Lung (tissue), 11 donors: ENCODE measurements at regions not wholly inside any gene's neighbourhood (a gene's known extent, or its start where the extent isn't known, plus 50 kb on each side); places are given as distances from the start of the nearest gene placed in this dataset.

Experiments
- ATAC-seq: fragments of 200-7000 bp; cut with Tn5 transposase; one replicate; pipeline ENCODE4 v1.9.1; 2020; ENCODE audit warnings: moderate number of reproducible peaks; ENCODE audit not compliant: insufficient read depth, low FRiP score
- DNase-seq, 3 donors: peaks; one replicate each; pipeline ENCODE4 v3.0.0-alpha.2; 2013 to 2017
- H3K27ac ChIP-seq, 2 donors: one replicate each; pipeline ENCODE4 v1.5.1; 2013; ENCODE audit warnings: mild to moderate bottlenecking in 2 of 2, moderate library complexity in 2 of 2, control low read depth in 1 of 2, inconsistent platforms in 1 of 2, low read depth in 1 of 2, low read length in 1 of 2
- H3K27me3 ChIP-seq, 3 donors: one replicate each; pipeline ENCODE4 v1.5.1; 2013; ENCODE audit warnings: low read length in 2 of 3; ENCODE audit not compliant: control insufficient read depth in 3 of 3, insufficient read depth in 3 of 3
- H3K36me3 ChIP-seq, 4 donors: one replicate each; pipeline ENCODE4 v1.5.1; 2013; ENCODE audit warnings: low read length in 4 of 4, mild to moderate bottlenecking in 1 of 4, moderate library complexity in 1 of 4; ENCODE audit not compliant: control insufficient read depth in 4 of 4, insufficient read depth in 4 of 4
- H3K4me1 ChIP-seq, 5 donors: one replicate each; pipeline ENCODE4 v1.5.1; 2013; ENCODE audit warnings: low read length in 5 of 5, mild to moderate bottlenecking in 2 of 5, moderate library complexity in 1 of 5; ENCODE audit not compliant: control insufficient read depth in 5 of 5, insufficient read depth in 5 of 5
- H3K4me3 ChIP-seq: one replicate; pipeline ENCODE4 v1.5.1; 2013; ENCODE audit warnings: mild to moderate bottlenecking, control low read depth, moderate library complexity
- H3K9ac ChIP-seq, 2 donors: one replicate each; pipeline ENCODE4 v1.5.1; 2013; ENCODE audit warnings: low read length in 2 of 2, control low read depth in 1 of 2; ENCODE audit not compliant: insufficient read depth in 1 of 2
- H3K9me3 ChIP-seq, 4 donors: one replicate each; pipeline ENCODE4 v1.5.1; 2013; ENCODE audit warnings: low read length in 3 of 4, mild to moderate bottlenecking in 1 of 4, moderate library complexity in 1 of 4; ENCODE audit not compliant: control insufficient read depth in 4 of 4, insufficient read depth in 3 of 4
- WGBS, 2 donors: extraction: QIAGEN DNeasy Blood & Tissue Kit; methylation state at CpG; one replicate each; pipeline ENCODE4 v1.1.7; 2013; 5-methylcytosine and 5-hydroxymethylcytosine counted together
- TF ChIP-seq, protein P1 (sequence below): IDR thresholded peaks from 2 replicates; pipeline ENCODE4 v1.5.1; 2012; ENCODE audit warnings: mild to moderate bottlenecking; ENCODE audit errors: control extremely low read depth, extremely low read depth
- donor health status: control.
- donor health status: control.
- donor health status: Bipolar disorder and iron deficiency.
- donor health status: healthy.
- donor health status: DM: yes; HTN: yes; CAD: no.

- H3K9me3 ChIP-seq, result no peaks in the 10 kb centered on the region
- H3K4me3 ChIP-seq, result no peak overlapping the region
- H3K27me3 ChIP-seq, result no peaks in the 10 kb centered on the region
- H3K4me1 ChIP-seq, result peaks cover 0 to 42% (median 0%) of the 10 kb centered on the region in 5 donors
- H3K27ac ChIP-seq, result no peak overlapping the region
- TF ChIP-seq, protein P1, sequence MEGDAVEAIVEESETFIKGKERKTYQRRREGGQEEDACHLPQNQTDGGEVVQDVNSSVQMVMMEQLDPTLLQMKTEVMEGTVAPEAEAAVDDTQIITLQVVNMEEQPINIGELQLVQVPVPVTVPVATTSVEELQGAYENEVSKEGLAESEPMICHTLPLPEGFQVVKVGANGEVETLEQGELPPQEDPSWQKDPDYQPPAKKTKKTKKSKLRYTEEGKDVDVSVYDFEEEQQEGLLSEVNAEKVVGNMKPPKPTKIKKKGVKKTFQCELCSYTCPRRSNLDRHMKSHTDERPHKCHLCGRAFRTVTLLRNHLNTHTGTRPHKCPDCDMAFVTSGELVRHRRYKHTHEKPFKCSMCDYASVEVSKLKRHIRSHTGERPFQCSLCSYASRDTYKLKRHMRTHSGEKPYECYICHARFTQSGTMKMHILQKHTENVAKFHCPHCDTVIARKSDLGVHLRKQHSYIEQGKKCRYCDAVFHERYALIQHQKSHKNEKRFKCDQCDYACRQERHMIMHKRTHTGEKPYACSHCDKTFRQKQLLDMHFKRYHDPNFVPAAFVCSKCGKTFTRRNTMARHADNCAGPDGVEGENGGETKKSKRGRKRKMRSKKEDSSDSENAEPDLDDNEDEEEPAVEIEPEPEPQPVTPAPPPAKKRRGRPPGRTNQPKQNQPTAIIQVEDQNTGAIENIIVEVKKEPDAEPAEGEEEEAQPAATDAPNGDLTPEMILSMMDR, result no peak
- H3K9ac ChIP-seq, result no peak overlapping the region
- ATAC-seq (no peak), DNase-seq (no peak)
- WGBS, 2 donors, result 83 to 86% methylated on average over 2 of the region's 2 CpGs
- no peaks in the 10 kb centered on the region for H3K36me3 ChIP-seq
Measured at GRCh38 chr2:145155196-145155595, 635.3 kb upstream of the ZEB2 start.

DNA sequence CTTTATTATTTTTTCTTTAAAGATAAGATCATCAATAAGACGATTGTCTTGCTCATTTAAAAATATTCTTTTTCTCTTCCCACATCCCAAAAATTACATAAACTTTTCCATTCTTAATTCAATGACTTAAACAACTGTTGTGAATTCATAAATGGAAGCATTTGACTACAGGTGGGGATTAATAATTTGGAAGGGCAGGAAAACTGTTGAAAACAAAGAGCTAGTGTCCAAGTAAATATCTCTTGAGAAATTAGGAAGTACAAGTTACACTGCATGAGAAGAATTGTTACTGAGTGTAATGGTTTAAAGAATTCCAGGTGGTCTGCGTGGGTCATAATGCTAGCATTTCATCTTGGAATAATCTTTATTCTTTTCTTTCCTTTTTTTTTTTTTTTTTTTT is 634.8 kb upstream of the ZEB2 start:
- Histone ChIP-seq H3K27ac (no peak overlapping the region), H3K4me3 (no peak overlapping the region), H3K27me3 (no peaks in the 10 kb centered on the region), H3K9ac (no peak overlapping the region), H3K4me1 (peaks cover 0 to 38% (median 0%) of the 10 kb centered on the region in 5 donors), H3K9me3 (no peaks in the 10 kb centered on the region), H3K36me3 (no peaks in the 10 kb centered on the region)
- TF ChIP-seq, protein P1, result no peak
- no peak for ATAC-seq
- WGBS, 2 donors, result 84 to 90% methylated on average over 2 of the region's 2 CpGs
- no peak for DNase-seq

- DNase-seq (peak in 2 of 3 donors; percentile 64 to 67), ATAC-seq (no peak)
- H3K4me1 ChIP-seq, result no peaks in the 10 kb centered on the region
- TF ChIP-seq, protein P1, result no peak
- no peak overlapping the region for H3K27ac ChIP-seq
- no peak overlapping the region for H3K4me3 ChIP-seq
- no peaks in the 10 kb centered on the region for H3K36me3 ChIP-seq
- H3K27me3 ChIP-seq, result no peaks in the 10 kb centered on the region
- no peaks in the 10 kb centered on the region for H3K9me3 ChIP-seq
- no peak overlapping the region for H3K9ac ChIP-seq
Measured at GRCh38 chr2:145146691-145147090, 626.8 kb upstream of the ZEB2 start.

GRCh38 chr2:145144131-145144728 is 624.3 kb upstream of the ZEB2 start:
- 96 to 98% methylated on average over 3 of the region's 3 CpGs for WGBS, 2 donors

More at GRCh38 chr2:145144131-145144728, 624.3 kb upstream of the ZEB2 start:
- Histone ChIP-seq H3K27ac (no peak overlapping the region), H3K4me1 (no peaks in the 10 kb centered on the region), H3K9me3 (no peaks in the 10 kb centered on the region), H3K9ac (no peak overlapping the region), H3K4me3 (no peak overlapping the region), H3K36me3 (no peaks in the 10 kb centered on the region), H3K27me3 (no peaks in the 10 kb centered on the region)
- DNase-seq (no peak), ATAC-seq (no peak)
- TF ChIP-seq, protein P1, result no peak
